ENCODE measurements at regions not wholly inside any gene's neighbourhood (a gene's known extent, or its start where the extent isn't known, plus 50 kb on each side); places are given as distances from the start of the nearest gene placed in this dataset.

GRCh38 chr14:55973285-55973800, 144.9 kb upstream of the PELI2 start:
- no peak for TF ChIP-seq ZFP30 (CRISPR knock-in tag; IDR thresholded peaks at IDR 0.05)
- TF ChIP-seq GLIS3 (CRISPR knock-in tag; IDR thresholded peaks at IDR 0.05): no peak
- TF ChIP-seq CREB5 (CRISPR knock-in tag; IDR thresholded peaks at IDR 0.05; ENCODE audit: low read depth): no peak
- no peak for ATAC-seq

- TF ChIP-seq RARB (CRISPR knock-in tag; IDR thresholded peaks at IDR 0.05): no peak
- no peak for TF ChIP-seq CSDC2 (CRISPR knock-in tag; IDR thresholded peaks at IDR 0.05)
- TF ChIP-seq ZNF565 (CRISPR knock-in tag; conservative IDR thresholded peaks at IDR 0.05; ENCODE audit: low read depth): no peak
- TF ChIP-seq ZNF70 (CRISPR knock-in tag; IDR thresholded peaks at IDR 0.05): no peak
- ATAC-seq: no peak
Measured at GRCh38 chr14:55973911-55974630, 144.1 kb upstream of the PELI2 start.

GRCh38 chr14:55975281-55975910, 142.8 kb upstream of the PELI2 start:
- ATAC-seq: no peak
- TF ChIP-seq PATZ1 (CRISPR knock-in tag; IDR thresholded peaks at IDR 0.05; ENCODE audit: borderline replicate concordance): no peak
- no peak for TF ChIP-seq OSR1 (CRISPR knock-in tag; IDR thresholded peaks at IDR 0.05)
- TF ChIP-seq ZNF565 (CRISPR knock-in tag; conservative IDR thresholded peaks at IDR 0.05; ENCODE audit: low read depth): no peak
- no peak for TF ChIP-seq PPARA (CRISPR knock-in tag; IDR thresholded peaks at IDR 0.05; ENCODE audit: borderline replicate concordance)
- TF ChIP-seq ZNF70 (CRISPR knock-in tag; IDR thresholded peaks at IDR 0.05): no peak
- no peak for TF ChIP-seq ZC3H10 (CRISPR knock-in tag; IDR thresholded peaks at IDR 0.05)
- TF ChIP-seq SNAI2 (CRISPR knock-in tag; IDR thresholded peaks at IDR 0.05): no peak
- no peak for TF ChIP-seq CSDC2 (CRISPR knock-in tag; IDR thresholded peaks at IDR 0.05)
- no peak for TF ChIP-seq RARB (CRISPR knock-in tag; IDR thresholded peaks at IDR 0.05)
- no peak for TF ChIP-seq ESRRG (CRISPR knock-in tag; IDR thresholded peaks at IDR 0.05)

- ATAC-seq: no peak
- TF ChIP-seq ZNF70 (CRISPR knock-in tag; IDR thresholded peaks at IDR 0.05): no peak
- TF ChIP-seq GLIS3 (CRISPR knock-in tag; IDR thresholded peaks at IDR 0.05): no peak
- TF ChIP-seq CSRNP3 (CRISPR knock-in tag; IDR thresholded peaks at IDR 0.05): no peak
- no peak for TF ChIP-seq ZNF565 (CRISPR knock-in tag; conservative IDR thresholded peaks at IDR 0.05; ENCODE audit: low read depth)
- no peak for TF ChIP-seq ESRRG (CRISPR knock-in tag; IDR thresholded peaks at IDR 0.05)
- no peak for TF ChIP-seq ZNF8 (CRISPR knock-in tag; IDR thresholded peaks at IDR 0.05)
- TF ChIP-seq TSHZ2 (CRISPR knock-in tag; IDR thresholded peaks at IDR 0.05): no peak
- TF ChIP-seq RARB (CRISPR knock-in tag; IDR thresholded peaks at IDR 0.05): no peak
- no peak for TF ChIP-seq SNAI2 (CRISPR knock-in tag; IDR thresholded peaks at IDR 0.05)
Measured at GRCh38 chr14:55976219-55976618, 142.0 kb upstream of the PELI2 start.

GRCh38 chr14:55976655-55977054, 141.6 kb upstream of the PELI2 start:
- no peak for ATAC-seq
- TF ChIP-seq CREB5 (CRISPR knock-in tag; IDR thresholded peaks at IDR 0.05; ENCODE audit: low read depth): no peak
- no peak for TF ChIP-seq ZNF70 (CRISPR knock-in tag; IDR thresholded peaks at IDR 0.05)
- no peak for TF ChIP-seq ZNF565 (CRISPR knock-in tag; conservative IDR thresholded peaks at IDR 0.05; ENCODE audit: low read depth)
- TF ChIP-seq ARNTL (CRISPR knock-in tag; IDR thresholded peaks at IDR 0.05; ENCODE audit: borderline replicate concordance, low read depth): no peak
- no peak for TF ChIP-seq CSDC2 (CRISPR knock-in tag; IDR thresholded peaks at IDR 0.05)
- TF ChIP-seq GLIS3 (CRISPR knock-in tag; IDR thresholded peaks at IDR 0.05): no peak
- no peak for TF ChIP-seq RARB (CRISPR knock-in tag; IDR thresholded peaks at IDR 0.05)
- TF ChIP-seq TCF4 (CRISPR knock-in tag; IDR thresholded peaks at IDR 0.05; ENCODE audit: borderline replicate concordance): no peak
- no peak for TF ChIP-seq ZFP30 (CRISPR knock-in tag; IDR thresholded peaks at IDR 0.05)
- TF ChIP-seq ZFP3 (CRISPR knock-in tag; IDR thresholded peaks at IDR 0.05): no peak
- TF ChIP-seq ZNF8 (CRISPR knock-in tag; IDR thresholded peaks at IDR 0.05): no peak
- TF ChIP-seq OSR1 (CRISPR knock-in tag; IDR thresholded peaks at IDR 0.05): no peak
- TF ChIP-seq BACH2 (CRISPR knock-in tag; IDR thresholded peaks at IDR 0.05; ENCODE audit: borderline replicate concordance): no peak

All from SK-N-SH treated with all-trans-retinoic acid at 6 μM for 48 hours (cell line).